Hippocampal formation (tissue), 2 donors: ENCODE measurements at regions not wholly inside any gene's neighbourhood (a gene's known extent, or its start where the extent isn't known, plus 50 kb on each side); places are given as distances from the start of the nearest gene placed in this dataset.
"Not testable (repeated sequence)": the region's sequence is repeated elsewhere in the genome, so short reads cannot be mapped to it uniquely, and the experiment has no call there.

Experiments
- DNase-seq, 2 donors: peaks; one replicate each; lab custom pipeline; 2025; lab: John Stamatoyannopoulos, UW

DNA sequence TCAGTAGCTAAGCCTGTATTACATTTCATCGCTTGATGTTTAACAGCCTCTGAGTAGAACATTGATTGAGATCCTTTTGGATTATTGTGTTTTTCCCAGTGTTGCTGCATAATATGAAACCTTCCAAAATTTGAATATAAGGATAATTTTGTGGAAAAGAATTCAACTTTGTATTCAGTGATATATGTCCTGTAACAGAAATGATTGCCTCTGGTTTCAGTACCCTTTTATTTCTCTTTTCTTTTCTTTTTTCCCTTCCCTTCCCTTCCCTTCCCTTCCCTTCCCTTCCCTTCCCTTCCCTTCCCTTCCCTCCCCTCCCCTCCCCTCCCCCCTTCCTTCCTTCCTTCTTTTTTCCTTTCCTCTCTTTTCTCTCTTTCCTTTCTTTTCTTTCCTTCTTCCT is 74.6 kb downstream of the UTRN start:
- no peak for DNase-seq

- no peak for DNase-seq
These were observed 75.3 kb downstream of the UTRN start for GRCh38 chr6:144360401-144360800.

DNA sequence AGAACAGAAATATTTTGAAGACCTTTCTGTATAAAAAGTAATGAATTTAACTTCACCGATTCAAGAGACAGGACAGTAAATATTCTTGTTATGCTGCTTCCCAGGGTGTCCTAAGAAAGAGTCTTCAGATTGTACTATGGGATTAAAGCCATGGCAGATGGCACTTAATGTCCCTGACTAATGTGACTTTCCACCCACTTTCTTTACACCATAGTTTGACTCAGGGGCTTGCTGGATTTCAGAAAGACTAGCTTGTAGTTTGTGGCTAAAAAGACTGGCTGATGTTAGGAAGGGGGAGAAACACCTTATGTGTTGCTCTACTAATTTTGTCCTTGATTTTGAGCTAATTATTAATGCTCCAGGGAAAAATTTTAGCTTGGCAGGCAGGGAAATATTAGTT is 75.9 kb downstream of the UTRN start:
- DNase-seq = no peak

DNA sequence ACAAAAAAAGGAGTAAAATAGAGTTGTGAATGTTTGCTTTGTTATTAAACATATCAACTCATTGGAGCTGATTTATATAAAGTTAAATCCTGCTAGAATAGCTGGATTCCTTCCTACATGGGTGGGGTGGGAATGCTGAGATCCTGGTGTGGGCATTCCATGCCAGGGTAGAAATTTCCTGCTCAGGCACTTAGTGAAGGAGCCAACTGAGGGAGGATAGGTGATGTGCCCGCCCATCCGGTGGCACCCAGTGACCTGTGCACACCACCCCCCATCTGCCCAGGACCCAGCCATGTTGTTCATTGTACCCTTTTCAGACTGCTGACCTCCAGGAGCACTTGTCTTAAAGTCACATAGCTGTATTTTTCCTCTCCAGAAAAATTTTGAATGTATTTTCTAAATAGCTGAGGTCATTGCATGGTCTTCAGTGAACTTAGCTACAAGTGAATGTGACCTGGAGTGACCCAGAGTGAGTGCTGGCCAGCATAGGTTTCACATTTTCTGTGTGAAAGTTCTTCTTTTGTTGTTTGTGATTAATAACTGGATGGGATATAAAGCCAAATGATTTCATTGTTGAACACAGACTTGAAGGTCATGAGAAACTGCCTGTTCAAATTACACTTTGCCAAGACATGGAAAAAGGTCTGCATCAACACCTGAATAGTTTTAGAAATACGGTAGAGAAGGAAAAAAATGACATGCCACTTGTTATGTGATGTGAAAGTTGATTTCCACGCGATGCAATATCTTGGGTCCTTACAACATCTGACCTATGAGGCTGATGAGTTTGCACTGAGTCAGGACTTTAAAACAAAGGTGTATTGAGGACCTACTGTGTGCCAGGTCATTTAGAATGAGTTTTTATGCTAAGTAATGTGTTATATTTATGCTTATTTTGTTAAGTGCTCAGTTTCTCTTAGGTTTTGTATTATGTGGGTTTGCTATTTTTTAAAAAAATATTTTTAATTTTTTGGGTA is 77.2 kb downstream of the UTRN start:
- no peak for DNase-seq

- no peak for DNase-seq
These were observed 79.1 kb downstream of the UTRN start for GRCh38 chr6:144364208-144364720.

GRCh38 chr6:144364782-144365181 is 79.6 kb downstream of the UTRN start:
- no peak for DNase-seq

DNA sequence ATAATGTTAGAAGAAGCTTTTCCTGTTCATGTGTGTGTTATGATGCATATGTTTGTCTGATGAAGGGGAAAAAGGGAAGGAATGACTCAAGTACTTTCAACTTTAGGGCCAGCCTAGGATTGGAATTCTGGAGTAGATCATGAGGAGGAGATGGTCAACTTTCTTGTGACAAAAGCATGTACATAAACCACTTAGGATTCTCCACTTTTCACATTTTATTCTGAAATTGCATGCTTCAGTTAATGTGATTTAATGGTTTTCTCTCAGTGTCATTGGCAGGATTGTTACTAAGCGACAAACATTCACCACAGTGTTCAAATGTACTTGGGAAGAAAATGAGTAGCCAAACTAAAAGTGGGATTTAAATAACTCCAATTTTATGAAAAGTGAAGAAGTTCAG is 80.1 kb downstream of the UTRN start:
- no peak for DNase-seq

GRCh38 chr6:144369696-144370095 is 84.6 kb downstream of the UTRN start:
- not testable (repeated sequence) for DNase-seq

GRCh38 chr6:144372116-144372515 is 87.0 kb downstream of the UTRN start:
- DNase-seq = no peak

- no peak for DNase-seq
These were observed 87.8 kb downstream of the UTRN start for GRCh38 chr6:144372611-144373594.

DNA sequence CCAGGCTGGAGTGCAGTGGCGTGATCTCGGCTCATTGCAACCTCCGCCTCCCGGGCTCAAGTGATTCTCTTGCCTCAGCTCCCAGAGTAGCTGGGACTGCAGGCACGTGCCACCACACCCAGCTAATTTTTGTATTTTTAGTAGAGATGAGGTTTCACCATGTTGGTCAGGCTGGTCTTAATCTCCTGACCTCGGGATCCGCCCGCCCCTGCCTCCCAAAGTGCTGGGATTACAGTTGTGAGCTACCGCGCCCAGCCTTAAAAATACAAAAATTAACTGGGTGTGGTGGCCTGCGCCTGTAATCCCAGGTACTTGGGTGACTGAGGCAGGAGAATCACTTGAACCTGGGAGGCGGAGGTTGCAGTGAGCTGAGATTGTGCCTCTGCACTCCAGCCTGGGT is 89.4 kb downstream of the UTRN start:
- not testable (repeated sequence) for DNase-seq

GRCh38 chr6:144377586-144378210 is 92.6 kb downstream of the UTRN start:
- no peak for DNase-seq

- no peak for DNase-seq
These were observed 93.3 kb downstream of the UTRN start for GRCh38 chr6:144378437-144378836.

- no peak for DNase-seq
These were observed 94.2 kb downstream of the UTRN start for GRCh38 chr6:144379356-144379755.

DNA sequence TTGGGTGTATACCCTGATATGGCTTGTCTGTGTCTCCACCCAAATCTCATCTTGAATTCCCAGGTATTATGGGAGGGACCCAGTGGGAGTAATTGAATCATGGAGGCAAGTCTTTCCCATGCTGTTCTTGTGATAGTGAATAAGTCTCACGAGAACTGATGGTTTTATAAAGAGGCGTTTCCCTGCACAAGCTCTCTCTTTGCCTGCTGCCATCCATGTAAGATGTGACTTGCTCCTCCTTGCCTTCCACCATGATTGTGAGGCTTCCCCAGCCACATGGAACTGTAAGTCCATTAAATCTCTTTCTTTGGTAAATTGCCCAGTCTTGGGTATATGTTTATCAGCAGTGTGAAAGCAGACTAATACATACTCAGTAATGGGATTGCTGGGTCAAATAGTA is 96.4 kb downstream of the UTRN start:
- not testable (repeated sequence) for DNase-seq

DNA sequence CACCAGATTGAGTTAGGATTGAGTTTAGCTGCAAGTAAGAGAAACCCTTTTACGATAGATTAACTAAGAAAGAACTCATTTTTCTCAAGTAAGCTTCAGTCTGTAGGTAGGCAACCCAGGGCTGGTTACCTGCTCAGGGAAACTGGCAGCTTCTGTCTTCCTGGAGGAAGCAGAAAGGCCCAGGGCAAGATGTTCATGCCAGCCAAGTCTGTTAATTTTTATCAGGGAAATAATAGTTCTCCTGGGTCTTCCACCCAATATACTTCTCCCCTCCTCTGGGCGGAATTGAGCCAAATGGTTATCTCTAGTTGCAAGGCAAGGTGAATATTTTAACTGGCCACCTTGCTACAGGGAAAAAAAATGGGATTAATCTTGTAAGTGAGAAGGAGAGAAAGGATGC is 98.2 kb downstream of the UTRN start:
- DNase-seq = no peak

DNA sequence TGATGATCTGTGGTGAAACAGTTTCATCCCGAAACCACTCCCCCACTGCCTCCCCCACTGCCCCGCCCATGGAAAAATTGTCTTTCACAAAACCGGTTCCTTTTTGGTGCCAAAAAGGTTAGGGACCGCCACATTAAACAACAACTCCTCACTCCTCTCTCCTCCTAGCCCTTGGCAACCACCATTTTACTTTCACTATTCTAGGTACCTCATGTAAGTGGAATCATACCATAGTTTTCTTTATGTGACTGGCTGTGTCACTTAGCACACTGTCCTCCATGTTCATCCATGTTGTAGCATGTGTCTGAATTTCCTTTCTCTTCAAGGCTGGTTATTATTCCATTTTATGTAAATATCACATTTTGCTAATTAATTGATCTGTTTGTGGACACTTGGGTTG is 99.3 kb downstream of the UTRN start:
- DNase-seq = no peak

GRCh38 chr6:144389474-144389873 is 104.3 kb downstream of the UTRN start:
- not testable (repeated sequence) for DNase-seq

- DNase-seq = no peak
These were observed 105.1 kb downstream of the UTRN start for GRCh38 chr6:144390202-144390601.

DNA sequence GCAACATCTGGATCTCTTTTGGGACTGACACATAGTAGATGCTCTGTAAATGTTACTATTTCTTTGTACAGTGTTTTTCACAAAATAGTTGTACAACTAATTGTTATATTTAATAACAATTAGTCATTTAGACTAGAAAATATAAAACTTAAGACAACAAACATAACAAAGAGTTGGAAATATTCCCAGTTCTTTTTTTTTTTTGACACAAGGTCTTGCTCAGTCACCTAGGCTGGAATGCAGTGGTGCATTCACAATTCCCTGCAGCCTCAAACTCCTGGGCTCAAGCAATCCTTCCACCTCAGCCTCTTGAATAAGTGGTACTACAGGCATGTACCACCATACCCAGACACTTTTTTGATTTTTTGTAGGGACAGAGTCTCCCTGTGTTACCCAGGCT is 105.8 kb downstream of the UTRN start:
- DNase-seq = no peak

- no peak for DNase-seq
These were observed 107.4 kb downstream of the UTRN start for GRCh38 chr6:144392536-144392935.

DNA sequence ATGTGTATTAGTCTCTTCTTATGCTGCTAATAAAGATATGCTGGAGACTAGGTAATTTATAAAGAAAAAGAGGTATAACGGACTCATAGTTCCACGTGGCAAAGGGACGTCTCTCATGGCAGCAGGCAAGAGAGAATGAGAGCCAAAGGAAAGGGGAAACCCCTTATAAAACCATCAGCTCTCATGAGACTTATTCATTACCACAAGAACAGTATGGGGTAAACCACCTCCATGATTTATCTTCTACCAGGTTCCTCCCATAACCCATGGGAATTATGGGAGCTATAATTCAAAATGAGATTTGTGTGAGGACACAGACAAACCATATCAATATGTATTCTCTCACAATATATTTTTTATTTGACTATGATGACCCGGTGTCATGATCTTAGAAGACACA is 109.1 kb downstream of the UTRN start:
- DNase-seq = no peak
